ENCODE measurements at regions not wholly inside any gene's neighbourhood (a gene's known extent, or its start where the extent isn't known, plus 50 kb on each side); places are given as distances from the start of the nearest gene placed in this dataset.
"Not testable (repeated sequence)": the region's sequence is repeated elsewhere in the genome, so short reads cannot be mapped to it uniquely, and the experiment has no call there.

- DNase-seq, result no peak
Observed at GRCh38 chr1:178572604-178573003, 59.7 kb downstream of the TEX35 start.

- no peak for DNase-seq
Observed at GRCh38 chr1:178573330-178573729, 60.4 kb downstream of the TEX35 start.

- no peak for DNase-seq
Observed at GRCh38 chr1:178574345-178574744, 61.4 kb downstream of the TEX35 start.

- DNase-seq, result no peak
Observed at GRCh38 chr1:178575611-178576361, 62.9 kb downstream of the TEX35 start.

GRCh38 chr1:178576841-178577240, 63.9 kb downstream of the TEX35 start:
- no peak for DNase-seq

- no peak for DNase-seq
Observed at GRCh38 chr1:178577882-178578281, 65.0 kb downstream of the TEX35 start.

GRCh38 chr1:178578541-178578940, 65.6 kb downstream of the TEX35 start:
- DNase-seq, result no peak

- no peak for DNase-seq
Observed at GRCh38 chr1:178579095-178579494, 66.2 kb downstream of the TEX35 start.

- no peak for DNase-seq
Observed at GRCh38 chr1:178579562-178579961, 66.7 kb downstream of the TEX35 start.

- DNase-seq, result no peak
Observed at GRCh38 chr1:178580096-178580495, 67.2 kb downstream of the TEX35 start.

GRCh38 chr1:178580876-178581275, 68.0 kb downstream of the TEX35 start:
- DNase-seq, result no peak

GRCh38 chr1:178581351-178582303, 68.7 kb downstream of the TEX35 start:
- DNase-seq, result peak; percentile 75

- no peak for DNase-seq
Observed at GRCh38 chr1:178587096-178587495, 74.2 kb downstream of the TEX35 start.

GRCh38 chr1:178587975-178588374, 75.1 kb downstream of the TEX35 start:
- DNase-seq, result no peak

GRCh38 chr1:178589042-178589441, 76.1 kb downstream of the TEX35 start:
- not testable (repeated sequence) for DNase-seq

- not testable (repeated sequence) for DNase-seq
Observed at GRCh38 chr1:178591811-178592210, 78.9 kb downstream of the TEX35 start.

GRCh38 chr1:178593515-178593914, 80.6 kb downstream of the TEX35 start:
- no peak for DNase-seq

GRCh38 chr1:178594133-178594532, 81.2 kb downstream of the TEX35 start:
- DNase-seq, result no peak

GRCh38 chr1:178595491-178595890, 82.6 kb downstream of the TEX35 start:
- no peak for DNase-seq

GRCh38 chr1:178599087-178599486, 86.2 kb downstream of the TEX35 start:
- no peak for DNase-seq

- DNase-seq, result no peak
Observed at GRCh38 chr1:178599745-178600144, 86.8 kb downstream of the TEX35 start.

- DNase-seq, result no peak
Observed at GRCh38 chr1:178603926-178604325, 91.0 kb downstream of the TEX35 start.

- no peak for DNase-seq
Observed at GRCh38 chr1:178606839-178607238, 93.9 kb downstream of the TEX35 start.
